ENCODE measurements at regions not wholly inside any gene's neighbourhood (a gene's known extent, or its start where the extent isn't known, plus 50 kb on each side); places are given as distances from the start of the nearest gene placed in this dataset.

DNA sequence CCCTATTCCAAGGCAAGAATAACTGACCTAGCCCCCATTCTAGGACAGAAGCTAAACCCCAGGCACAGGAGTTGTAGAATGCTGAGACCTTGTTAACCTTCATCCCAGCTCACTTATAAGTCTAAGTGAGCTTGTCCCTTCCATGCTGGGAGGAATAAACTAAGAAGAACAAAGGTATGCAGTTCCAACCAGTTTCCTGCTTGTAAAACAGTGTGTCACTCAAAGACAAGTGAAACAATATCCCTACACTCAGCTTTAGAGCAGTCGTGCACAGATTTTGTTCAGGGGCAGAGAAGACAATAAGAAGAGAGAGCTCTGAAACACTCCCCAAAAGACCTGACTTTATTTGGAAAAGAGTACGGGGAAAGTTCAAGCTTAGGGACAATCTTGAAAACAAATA, 292.1 kb downstream of the CGGBP1 start (continued):
- TF ChIP-seq, protein P1, sequence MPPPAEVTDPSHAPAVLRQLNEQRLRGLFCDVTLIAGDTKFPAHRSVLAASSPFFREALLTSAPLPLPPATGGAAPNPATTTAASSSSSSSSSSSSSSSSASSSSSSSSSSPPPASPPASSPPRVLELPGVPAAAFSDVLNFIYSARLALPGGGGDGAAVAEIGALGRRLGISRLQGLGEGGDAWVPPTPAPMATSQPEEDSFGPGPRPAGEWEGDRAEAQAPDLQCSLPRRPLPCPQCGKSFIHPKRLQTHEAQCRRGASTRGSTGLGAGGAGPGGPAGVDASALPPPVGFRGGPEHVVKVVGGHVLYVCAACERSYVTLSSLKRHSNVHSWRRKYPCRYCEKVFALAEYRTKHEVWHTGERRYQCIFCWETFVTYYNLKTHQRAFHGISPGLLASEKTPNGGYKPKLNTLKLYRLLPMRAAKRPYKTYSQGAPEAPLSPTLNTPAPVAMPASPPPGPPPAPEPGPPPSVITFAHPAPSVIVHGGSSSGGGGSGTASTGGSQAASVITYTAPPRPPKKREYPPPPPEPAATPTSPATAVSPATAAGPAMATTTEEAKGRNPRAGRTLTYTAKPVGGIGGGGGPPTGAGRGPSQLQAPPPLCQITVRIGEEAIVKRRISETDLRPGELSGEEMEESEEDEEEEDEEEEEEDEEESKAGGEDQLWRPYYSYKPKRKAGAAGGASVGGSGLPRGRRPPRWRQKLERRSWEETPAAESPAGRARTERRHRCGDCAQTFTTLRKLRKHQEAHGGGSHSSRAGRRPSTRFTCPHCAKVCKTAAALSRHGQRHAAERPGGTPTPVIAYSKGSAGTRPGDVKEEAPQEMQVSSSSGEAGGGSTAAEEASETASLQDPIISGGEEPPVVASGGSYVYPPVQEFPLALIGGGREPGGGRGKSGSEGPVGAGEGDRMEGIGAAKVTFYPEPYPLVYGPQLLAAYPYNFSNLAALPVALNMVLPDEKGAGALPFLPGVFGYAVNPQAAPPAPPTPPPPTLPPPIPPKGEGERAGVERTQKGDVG (CRISPR knock-in tag; IDR thresholded peaks at IDR 0.05; ENCODE audit: borderline replicate concordance), result no peak
- no peak for TF ChIP-seq RBM22 (optimal IDR thresholded peaks at IDR 0.05; ENCODE audit: low read length)
- TF ChIP-seq, protein P2, sequence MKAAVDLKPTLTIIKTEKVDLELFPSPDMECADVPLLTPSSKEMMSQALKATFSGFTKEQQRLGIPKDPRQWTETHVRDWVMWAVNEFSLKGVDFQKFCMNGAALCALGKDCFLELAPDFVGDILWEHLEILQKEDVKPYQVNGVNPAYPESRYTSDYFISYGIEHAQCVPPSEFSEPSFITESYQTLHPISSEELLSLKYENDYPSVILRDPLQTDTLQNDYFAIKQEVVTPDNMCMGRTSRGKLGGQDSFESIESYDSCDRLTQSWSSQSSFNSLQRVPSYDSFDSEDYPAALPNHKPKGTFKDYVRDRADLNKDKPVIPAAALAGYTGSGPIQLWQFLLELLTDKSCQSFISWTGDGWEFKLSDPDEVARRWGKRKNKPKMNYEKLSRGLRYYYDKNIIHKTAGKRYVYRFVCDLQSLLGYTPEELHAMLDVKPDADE (CRISPR knock-in tag; IDR thresholded peaks at IDR 0.05), result no peak

DNA sequence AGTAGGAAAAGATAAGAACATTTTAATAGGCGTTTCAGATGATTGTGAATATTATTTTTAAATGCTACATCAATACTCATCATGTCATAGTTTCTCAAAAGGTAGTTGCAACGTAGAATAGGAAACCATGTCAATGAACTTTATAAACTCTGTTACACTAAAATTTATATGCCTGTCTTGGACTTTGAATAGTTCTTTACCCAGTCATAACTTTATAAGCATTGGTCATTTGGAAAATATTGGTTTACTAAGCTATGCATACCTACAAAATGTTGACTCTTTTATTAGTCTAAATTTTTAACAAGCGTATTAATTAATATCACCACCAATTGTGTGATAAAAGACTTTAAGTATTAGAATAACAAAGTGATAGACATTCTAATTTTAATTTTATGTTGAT, 293.5 kb downstream of the CGGBP1 start:
- H3K9me3 ChIP-seq (ENCODE audit: low read length), result no peaks in the 10 kb centered on the region
- no peaks in the 10 kb centered on the region for H3K4me1 ChIP-seq (ENCODE audit: insufficient read depth, low read length)
- no peak overlapping the region for H3K9ac ChIP-seq (ENCODE audit: insufficient read depth, low read depth, low read length)
- FAIRE-seq (no peak), ATAC-seq (no peak), DNase-seq (ENCODE audit: low spot score) (no peak)
- BruUV-seq (replicated peaks), result no TSS peak
- no peak overlapping the region for H3K4me3 ChIP-seq (replicated peaks in 1 of 3; ENCODE audit: insufficient read depth in 1 of 3, low read depth in 2 of 3, low read length in 3 of 3)
- H3K27ac ChIP-seq (ENCODE audit: extremely low read length, insufficient read depth, low read length), result no peak overlapping the region
- H3K79me2 ChIP-seq (ENCODE audit: insufficient read depth, low read length), result no peaks in the 10 kb centered on the region
- ChIA-PET CTCF (ENCODE audit: low intra/inter-chr PET ratio, low total read pairs) (no interaction called here), POLR2A (no interaction called here)
- no peaks in the 10 kb centered on the region for H4K20me1 ChIP-seq (ENCODE audit: insufficient read depth, low read length)
- in situ Hi-C loops (cut with HindIII; ENCODE audit: extremely low pct_ligation_motif_present, low pct_unique_long_range_greater_than_20kb), result loop anchor here (10.0 kb wide), 2 partner anchors 240 to 350 kb away; no protein-coding TSS in a partner anchor
- H2AFZ ChIP-seq (ENCODE audit: low read length), result no peak overlapping the region
- no peaks in the 10 kb centered on the region for H3K27me3 ChIP-seq (ENCODE audit: control insufficient read depth in 1 of 2, insufficient read depth in 2 of 2, low read length in 2 of 2)
- H3K4me2 ChIP-seq (ENCODE audit: low read depth, low read length), result no peak overlapping the region
- H3K36me3 ChIP-seq (replicated peaks in 1 of 2; ENCODE audit: control insufficient read depth in 1 of 2, insufficient read depth in 2 of 2, low read length in 2 of 2), result no peaks in the 10 kb centered on the region
- intact Hi-C loops (cut with micrococcal nuclease; ENCODE audit: unreplicated experiment), result no loop called here
- WGBS (ENCODE audit: low lambda C conversion rate), result 3% methylated on average over 3 of the region's 3 CpGs
- TF ChIP-seq NONO (IDR thresholded peaks at IDR 0.05) (no peak), NONO (CRISPR knock-in tag; conservative IDR thresholded peaks at IDR 0.05) (no peak), ZNF451 (CRISPR knock-in tag; IDR thresholded peaks at IDR 0.05) (no peak), NFYB (CRISPR knock-in tag; IDR thresholded peaks at IDR 0.05) (no peak), KDM4B (CRISPR knock-in tag; IDR thresholded peaks at IDR 0.05) (no peak), KAT2B (IDR thresholded peaks at IDR 0.05; ENCODE audit: borderline replicate concordance, low read depth, low read length) (no peak), GATA4 (IDR thresholded peaks at IDR 0.05; ENCODE audit: borderline replicate concordance, low read depth) (no peak), ZFAT (CRISPR knock-in tag; conservative IDR thresholded peaks at IDR 0.05) (no peak)
- TF ChIP-seq, protein P3, sequence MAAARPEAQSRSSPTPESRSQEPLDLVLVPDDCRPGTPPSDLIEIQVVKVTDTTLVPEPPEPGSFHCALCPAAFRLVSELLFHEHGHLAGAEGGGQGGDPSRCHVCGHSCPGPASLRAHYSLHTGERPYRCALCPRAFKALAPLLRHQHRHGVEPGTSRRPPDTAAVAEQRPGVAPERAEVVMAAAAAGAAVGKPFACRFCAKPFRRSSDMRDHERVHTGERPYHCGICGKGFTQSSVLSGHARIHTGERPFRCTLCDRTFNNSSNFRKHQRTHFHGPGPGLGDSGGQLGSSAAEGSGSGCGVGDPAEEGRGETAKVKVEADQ (CRISPR knock-in tag; IDR thresholded peaks at IDR 0.05; ENCODE audit: borderline replicate concordance), result no peak
- TF ChIP-seq, protein P4, sequence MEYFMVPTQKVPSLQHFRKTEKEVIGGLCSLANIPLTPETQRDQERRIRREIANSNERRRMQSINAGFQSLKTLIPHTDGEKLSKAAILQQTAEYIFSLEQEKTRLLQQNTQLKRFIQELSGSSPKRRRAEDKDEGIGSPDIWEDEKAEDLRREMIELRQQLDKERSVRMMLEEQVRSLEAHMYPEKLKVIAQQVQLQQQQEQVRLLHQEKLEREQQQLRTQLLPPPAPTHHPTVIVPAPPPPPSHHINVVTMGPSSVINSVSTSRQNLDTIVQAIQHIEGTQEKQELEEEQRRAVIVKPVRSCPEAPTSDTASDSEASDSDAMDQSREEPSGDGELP (IDR thresholded peaks at IDR 0.05; ENCODE audit: borderline replicate concordance, low read depth), result no peak
- TF ChIP-seq, protein P5, sequence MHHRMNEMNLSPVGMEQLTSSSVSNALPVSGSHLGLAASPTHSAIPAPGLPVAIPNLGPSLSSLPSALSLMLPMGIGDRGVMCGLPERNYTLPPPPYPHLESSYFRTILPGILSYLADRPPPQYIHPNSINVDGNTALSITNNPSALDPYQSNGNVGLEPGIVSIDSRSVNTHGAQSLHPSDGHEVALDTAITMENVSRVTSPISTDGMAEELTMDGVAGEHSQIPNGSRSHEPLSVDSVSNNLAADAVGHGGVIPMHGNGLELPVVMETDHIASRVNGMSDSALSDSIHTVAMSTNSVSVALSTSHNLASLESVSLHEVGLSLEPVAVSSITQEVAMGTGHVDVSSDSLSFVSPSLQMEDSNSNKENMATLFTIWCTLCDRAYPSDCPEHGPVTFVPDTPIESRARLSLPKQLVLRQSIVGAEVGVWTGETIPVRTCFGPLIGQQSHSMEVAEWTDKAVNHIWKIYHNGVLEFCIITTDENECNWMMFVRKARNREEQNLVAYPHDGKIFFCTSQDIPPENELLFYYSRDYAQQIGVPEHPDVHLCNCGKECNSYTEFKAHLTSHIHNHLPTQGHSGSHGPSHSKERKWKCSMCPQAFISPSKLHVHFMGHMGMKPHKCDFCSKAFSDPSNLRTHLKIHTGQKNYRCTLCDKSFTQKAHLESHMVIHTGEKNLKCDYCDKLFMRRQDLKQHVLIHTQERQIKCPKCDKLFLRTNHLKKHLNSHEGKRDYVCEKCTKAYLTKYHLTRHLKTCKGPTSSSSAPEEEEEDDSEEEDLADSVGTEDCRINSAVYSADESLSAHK (CRISPR knock-in tag; IDR thresholded peaks at IDR 0.05; ENCODE audit: borderline replicate concordance), result no peak

Measured in HepG2 (cell line).